ENCODE measurements at regions not wholly inside any gene's neighbourhood (a gene's known extent, or its start where the extent isn't known, plus 50 kb on each side); places are given as distances from the start of the nearest gene placed in this dataset.

- Histone ChIP-seq H3K36me3 (ENCODE audit: control insufficient read depth in 4 of 4, insufficient read depth in 4 of 4, low read length in 4 of 4) (no peaks in the 10 kb centered on the region), H3K4me3 (no peak overlapping the region), H3K27me3 (ENCODE audit: control insufficient read depth in 3 of 3, insufficient read depth in 3 of 3, low read length in 2 of 3) (no peaks in the 10 kb centered on the region), H3K9ac (ENCODE audit: insufficient read depth in 1 of 2, low read length in 2 of 2) (no peak overlapping the region), H3K4me1 (ENCODE audit: control insufficient read depth in 5 of 5, insufficient read depth in 5 of 5, low read length in 5 of 5) (no peaks in the 10 kb centered on the region), H3K27ac (ENCODE audit: low read depth in 1 of 2, low read length in 1 of 2) (no peak overlapping the region), H3K9me3 (ENCODE audit: control insufficient read depth in 4 of 4, insufficient read depth in 3 of 4, low read length in 3 of 4) (peaks cover 0 to 2% (median 0%) of the 10 kb centered on the region in 4 donors)
- WGBS, 2 donors: 84 to 91% methylated on average over 2 of the region's 2 CpGs
- no peak for ATAC-seq (ENCODE audit: insufficient read depth, low FRiP score)
- TF ChIP-seq, protein P1, sequence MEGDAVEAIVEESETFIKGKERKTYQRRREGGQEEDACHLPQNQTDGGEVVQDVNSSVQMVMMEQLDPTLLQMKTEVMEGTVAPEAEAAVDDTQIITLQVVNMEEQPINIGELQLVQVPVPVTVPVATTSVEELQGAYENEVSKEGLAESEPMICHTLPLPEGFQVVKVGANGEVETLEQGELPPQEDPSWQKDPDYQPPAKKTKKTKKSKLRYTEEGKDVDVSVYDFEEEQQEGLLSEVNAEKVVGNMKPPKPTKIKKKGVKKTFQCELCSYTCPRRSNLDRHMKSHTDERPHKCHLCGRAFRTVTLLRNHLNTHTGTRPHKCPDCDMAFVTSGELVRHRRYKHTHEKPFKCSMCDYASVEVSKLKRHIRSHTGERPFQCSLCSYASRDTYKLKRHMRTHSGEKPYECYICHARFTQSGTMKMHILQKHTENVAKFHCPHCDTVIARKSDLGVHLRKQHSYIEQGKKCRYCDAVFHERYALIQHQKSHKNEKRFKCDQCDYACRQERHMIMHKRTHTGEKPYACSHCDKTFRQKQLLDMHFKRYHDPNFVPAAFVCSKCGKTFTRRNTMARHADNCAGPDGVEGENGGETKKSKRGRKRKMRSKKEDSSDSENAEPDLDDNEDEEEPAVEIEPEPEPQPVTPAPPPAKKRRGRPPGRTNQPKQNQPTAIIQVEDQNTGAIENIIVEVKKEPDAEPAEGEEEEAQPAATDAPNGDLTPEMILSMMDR (IDR thresholded peaks at IDR 0.05; ENCODE audit: control extremely low read depth, extremely low read depth): no peak
- DNase-seq: no peak
Observed at GRCh38 chr2:67984600-67984999, 78.2 kb downstream of the C1D start.

DNA sequence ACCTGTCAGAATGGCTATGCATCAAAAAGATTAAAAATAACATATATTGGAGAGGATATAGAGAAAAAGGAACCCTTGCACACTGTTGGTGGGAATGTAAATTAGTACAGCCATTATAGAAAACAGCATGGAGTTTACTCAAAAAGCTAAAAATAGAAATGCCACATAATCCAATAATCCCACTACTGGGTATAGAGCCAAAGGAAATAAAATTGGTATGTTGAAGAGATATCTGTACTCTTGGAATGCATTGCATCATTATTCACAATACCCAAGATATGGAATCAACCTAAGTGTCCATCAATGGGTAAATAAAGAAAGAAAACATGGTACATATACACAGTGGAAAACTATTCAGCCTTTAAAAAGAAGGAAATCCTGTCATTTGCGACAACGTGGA lies 77.2 kb downstream of the C1D start:
- no peak for DNase-seq
- Histone ChIP-seq H3K4me1 (ENCODE audit: control insufficient read depth in 5 of 5, insufficient read depth in 5 of 5, low read length in 5 of 5) (no peaks in the 10 kb centered on the region), H3K9ac (ENCODE audit: insufficient read depth in 1 of 2, low read length in 2 of 2) (no peak overlapping the region), H3K27ac (ENCODE audit: low read depth in 1 of 2, low read length in 1 of 2) (no peak overlapping the region), H3K36me3 (ENCODE audit: control insufficient read depth in 4 of 4, insufficient read depth in 4 of 4, low read length in 4 of 4) (no peaks in the 10 kb centered on the region), H3K4me3 (no peak overlapping the region), H3K9me3 (ENCODE audit: control insufficient read depth in 4 of 4, insufficient read depth in 3 of 4, low read length in 3 of 4) (no peaks in the 10 kb centered on the region), H3K27me3 (ENCODE audit: control insufficient read depth in 3 of 3, insufficient read depth in 3 of 3, low read length in 2 of 3) (no peaks in the 10 kb centered on the region)
- ATAC-seq (ENCODE audit: insufficient read depth, low FRiP score): no peak
- 82 to 85% methylated on average over 2 of the region's 2 CpGs for WGBS, 2 donors
- TF ChIP-seq, protein P1 (IDR thresholded peaks at IDR 0.05; ENCODE audit: control extremely low read depth, extremely low read depth): no peak

DNA sequence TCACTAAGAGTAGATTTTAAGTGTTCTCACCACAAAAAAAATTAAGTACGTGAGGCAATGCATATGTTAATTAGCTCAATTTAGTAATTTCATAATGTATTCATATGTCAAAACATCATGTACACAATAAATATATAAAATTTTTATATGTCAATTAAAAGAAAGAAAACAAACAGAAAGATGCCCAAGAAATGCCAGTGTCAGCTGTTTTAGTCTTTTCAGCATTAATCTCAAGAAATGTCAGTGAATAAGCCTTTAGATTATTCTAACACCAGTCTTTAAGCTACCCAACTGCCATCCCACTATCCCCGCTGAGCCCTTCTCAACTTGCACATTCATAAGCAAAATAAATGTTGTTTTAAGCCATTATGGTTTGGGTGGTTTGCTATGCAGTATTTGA lies 76.5 kb downstream of the C1D start:
- Histone ChIP-seq H3K27me3 (ENCODE audit: control insufficient read depth in 3 of 3, insufficient read depth in 3 of 3, low read length in 2 of 3) (no peaks in the 10 kb centered on the region), H3K27ac (ENCODE audit: low read depth in 1 of 2, low read length in 1 of 2) (no peak overlapping the region), H3K9ac (ENCODE audit: insufficient read depth in 1 of 2, low read length in 2 of 2) (no peak overlapping the region), H3K9me3 (ENCODE audit: control insufficient read depth in 4 of 4, insufficient read depth in 3 of 4, low read length in 3 of 4) (no peaks in the 10 kb centered on the region), H3K4me1 (ENCODE audit: control insufficient read depth in 5 of 5, insufficient read depth in 5 of 5, low read length in 5 of 5) (no peaks in the 10 kb centered on the region), H3K4me3 (no peak overlapping the region), H3K36me3 (ENCODE audit: control insufficient read depth in 4 of 4, insufficient read depth in 4 of 4, low read length in 4 of 4) (no peaks in the 10 kb centered on the region)
- no peak for ATAC-seq (ENCODE audit: insufficient read depth, low FRiP score)
- 88 to 96% methylated on average over 2 of the region's 2 CpGs for WGBS, 2 donors
- DNase-seq: no peak
- TF ChIP-seq, protein P1 (IDR thresholded peaks at IDR 0.05; ENCODE audit: control extremely low read depth, extremely low read depth): no peak
